AG09319 (cell line): ENCODE measurements at regions not wholly inside any gene's neighbourhood (a gene's known extent, or its start where the extent isn't known, plus 50 kb on each side); places are given as distances from the start of the nearest gene placed in this dataset.

Experiments used
- DNase-seq: peaks from one replicate; pipeline ENCODE4 v3.0.0-alpha.2; 2010; ENCODE audit warnings: low read depth; ENCODE audit errors: extremely low read depth
- TF ChIP-seq, protein P1 (sequence below): IDR thresholded peaks from 2 replicates; pipeline ENCODE4 v1.5.1; 2011; ENCODE audit warnings: low read depth, mild to moderate bottlenecking, inconsistent platforms, low read length, moderate library complexity

- TF ChIP-seq, protein P1, sequence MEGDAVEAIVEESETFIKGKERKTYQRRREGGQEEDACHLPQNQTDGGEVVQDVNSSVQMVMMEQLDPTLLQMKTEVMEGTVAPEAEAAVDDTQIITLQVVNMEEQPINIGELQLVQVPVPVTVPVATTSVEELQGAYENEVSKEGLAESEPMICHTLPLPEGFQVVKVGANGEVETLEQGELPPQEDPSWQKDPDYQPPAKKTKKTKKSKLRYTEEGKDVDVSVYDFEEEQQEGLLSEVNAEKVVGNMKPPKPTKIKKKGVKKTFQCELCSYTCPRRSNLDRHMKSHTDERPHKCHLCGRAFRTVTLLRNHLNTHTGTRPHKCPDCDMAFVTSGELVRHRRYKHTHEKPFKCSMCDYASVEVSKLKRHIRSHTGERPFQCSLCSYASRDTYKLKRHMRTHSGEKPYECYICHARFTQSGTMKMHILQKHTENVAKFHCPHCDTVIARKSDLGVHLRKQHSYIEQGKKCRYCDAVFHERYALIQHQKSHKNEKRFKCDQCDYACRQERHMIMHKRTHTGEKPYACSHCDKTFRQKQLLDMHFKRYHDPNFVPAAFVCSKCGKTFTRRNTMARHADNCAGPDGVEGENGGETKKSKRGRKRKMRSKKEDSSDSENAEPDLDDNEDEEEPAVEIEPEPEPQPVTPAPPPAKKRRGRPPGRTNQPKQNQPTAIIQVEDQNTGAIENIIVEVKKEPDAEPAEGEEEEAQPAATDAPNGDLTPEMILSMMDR, result no peak
- no peak for DNase-seq
Observed at GRCh38 chr6:168160506-168161370, 81.7 kb upstream of the FRMD1 start.

DNA sequence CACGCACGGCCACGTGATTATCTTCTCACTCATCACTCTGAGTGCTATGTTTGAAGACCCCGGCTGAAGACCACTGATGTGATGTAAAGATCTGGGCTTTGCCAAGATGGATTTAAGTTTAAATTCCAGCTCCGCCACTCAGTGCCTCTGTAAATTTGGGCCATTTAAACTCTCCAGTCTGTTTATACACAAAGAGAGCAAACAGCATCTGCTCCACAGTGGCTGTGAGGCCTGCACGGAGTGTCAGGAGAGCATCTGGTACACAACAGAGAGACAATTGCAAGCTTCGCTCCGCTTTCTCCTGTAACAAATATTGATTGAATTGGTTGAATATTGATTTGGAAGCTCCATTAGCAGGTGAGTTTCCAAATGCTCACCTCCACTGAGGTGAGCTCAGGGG is 80.5 kb upstream of the FRMD1 start:
- TF ChIP-seq, protein P1, result no peak
- DNase-seq, result no peak

- no peak for DNase-seq
- TF ChIP-seq, protein P1, result no peak
Observed at GRCh38 chr6:168158980-168159349, 80.0 kb upstream of the FRMD1 start.

DNA sequence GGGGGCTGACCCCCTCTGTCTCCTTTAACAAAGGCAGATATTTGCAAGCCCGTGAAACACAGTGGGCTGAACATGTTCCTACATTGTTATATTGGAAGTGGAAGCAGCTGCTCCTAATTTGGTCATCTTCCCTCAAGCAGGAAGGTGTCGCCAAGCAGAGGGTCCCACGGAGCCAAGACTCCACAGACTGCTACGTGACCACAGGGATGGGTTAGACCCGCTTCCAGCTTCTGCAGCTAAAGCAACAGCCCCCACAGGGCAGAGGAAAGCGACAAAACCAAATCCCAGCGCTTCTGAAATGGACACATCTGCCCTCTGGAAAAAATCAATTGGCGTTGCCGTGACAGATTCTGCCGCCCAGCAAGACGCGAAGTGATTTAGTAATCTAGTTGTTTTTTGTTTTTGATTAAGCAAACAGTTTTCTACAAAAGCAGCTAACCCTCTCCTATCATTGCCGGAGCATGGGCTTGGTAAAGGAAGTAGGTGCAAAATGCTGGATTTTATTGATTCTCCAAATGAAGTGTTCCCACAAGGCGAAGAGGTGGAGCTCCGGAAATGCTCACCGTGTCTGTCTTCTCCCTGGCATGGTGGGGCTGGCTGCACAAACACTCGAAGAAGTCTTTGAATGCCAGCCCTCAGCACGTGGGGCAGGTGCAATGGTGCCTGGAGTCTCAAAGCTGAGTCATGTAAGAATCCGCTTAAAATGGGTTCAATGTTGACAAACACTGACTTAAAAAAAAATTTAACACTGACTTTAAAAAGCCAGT is 79.4 kb upstream of the FRMD1 start:
- TF ChIP-seq, protein P1, result no peak
- no peak for DNase-seq

GRCh38 chr6:168157272-168158212 is 78.5 kb upstream of the FRMD1 start:
- TF ChIP-seq, protein P1, result no peak
- DNase-seq, result no peak

- TF ChIP-seq, protein P1, result no peak
- no peak for DNase-seq
Observed at GRCh38 chr6:168156742-168157265, 77.8 kb upstream of the FRMD1 start.
